GM12878 (cell line): ENCODE measurements at regions not wholly inside any gene's neighbourhood (a gene's known extent, or its start where the extent isn't known, plus 50 kb on each side); places are given as distances from the start of the nearest gene placed in this dataset.

Experiments
- ATAC-seq: fragments of 200-7000 bp; cut with Tn5 transposase; 3 replicates; pipeline ENCODE4 v1.9.1; 2020; ENCODE audit warnings: mild to moderate bottlenecking, moderate library complexity
- BruUV-seq: library from RNA; stranded (reverse); fragments of 400-500 nt; replicated peaks from 2 replicates; lab custom pipeline; 2021; lab: Mats Ljungman, UMichigan
- CTCF ChIA-PET: fragments of 300-600 bp; sonication (Branson Sonifier 250); formaldehyde crosslinking; extraction: SDS; loops from one replicate; lab custom pipeline; 2021; ENCODE audit warnings: inconsistent platforms; lab: Yijun Ruan, JAX
- POLR2A ChIA-PET: fragments of 350-600 bp; formaldehyde crosslinking; extraction: SDS; loops from one replicate; lab custom pipeline; 2021; ENCODE audit warnings: inconsistent platforms; lab: Charles Lee
- RAD21 ChIA-PET: fragments of 300-600 bp; sonication (Branson Sonifier 250); formaldehyde crosslinking; loops from one replicate; lab custom pipeline; 2023; ENCODE audit warnings: antibody characterized with exemption; ENCODE audit not compliant: unreplicated experiment; lab: Charles Lee
- SMC1A ChIA-PET: fragments of 300-600 bp; sonication (Branson Sonifier 250); formaldehyde crosslinking; loops from one replicate; lab custom pipeline; 2023; ENCODE audit not compliant: unreplicated experiment, uncharacterized antibody; lab: Charles Lee
- DNase-seq: peaks from one replicate; pipeline ENCODE4 v3.0.0-alpha.2; 2011; ENCODE audit warnings: low read depth, low spot score
- FAIRE-seq: peaks from 3 replicates; lab custom pipeline; 2011; peaks lifted over from hg19 to GRCh38; lab: Jason Lieb, UNC
- H2AFZ ChIP-seq: 2 replicates; pipeline ENCODE4 v1.6.0; 2011; ENCODE audit warnings: low read depth, low read length, control low read depth; ENCODE audit not compliant: control insufficient read depth
- H3K27ac ChIP-seq: 2 replicates; pipeline ENCODE4 v1.5.1; 2011; ENCODE audit warnings: control low read depth; ENCODE audit not compliant: control insufficient read depth, insufficient read depth
- H3K27me3 ChIP-seq, 2 experiments: replicated peaks in 1 of 2; 2 replicates each; pipeline versions ENCODE4 v1.6.0 to v1.6.1; 2011; ENCODE audit warnings: low read length in 1 of 2; ENCODE audit not compliant: control insufficient read depth in 2 of 2, insufficient read depth in 2 of 2
- H3K36me3 ChIP-seq, 2 experiments: 2 replicates each; pipeline ENCODE4 v1.5.1; 2011; ENCODE audit warnings: low read length in 1 of 2; ENCODE audit not compliant: control insufficient read depth in 2 of 2, insufficient read depth in 2 of 2
- H3K4me1 ChIP-seq: 2 replicates; pipeline ENCODE4 v1.6.1; 2011; ENCODE audit warnings: mild to moderate bottlenecking, low read length, moderate library complexity, mixed read lengths; ENCODE audit not compliant: control insufficient read depth, insufficient read depth
- H3K4me2 ChIP-seq: 2 replicates; pipeline ENCODE4 v1.6.0; 2011; ENCODE audit warnings: control low read depth; ENCODE audit not compliant: control insufficient read depth, insufficient read depth
- H3K4me3 ChIP-seq: fragments of 200-600 bp; sonication (generic); 2 replicates; pipeline ENCODE4 v1.5.1; 2016
- H3K79me2 ChIP-seq: 2 replicates; pipeline ENCODE4 v1.6.0; 2011; ENCODE audit warnings: low read length; ENCODE audit not compliant: control insufficient read depth, insufficient read depth
- H3K9ac ChIP-seq: 2 replicates; pipeline ENCODE4 v1.8.0; 2011; ENCODE audit warnings: low read length, control low read depth, mixed read lengths; ENCODE audit not compliant: control insufficient read depth, insufficient read depth
- H3K9me3 ChIP-seq: replicated peaks from 3 replicates; pipeline ENCODE4 v1.5.1; 2011; ENCODE audit warnings: mild to moderate bottlenecking, low read length; ENCODE audit not compliant: control insufficient read depth, insufficient read depth
- H4K20me1 ChIP-seq: 2 replicates; pipeline ENCODE4 v1.6.0; 2011; ENCODE audit not compliant: control insufficient read depth, insufficient read depth
- BCL11A ChIP-seq: IDR thresholded peaks from 2 replicates; pipeline ENCODE4 v1.6.1; 2011; ENCODE audit warnings: low read depth, low read length
- CBX3 ChIP-seq: fragments of 200-600 bp; sonication (generic); IDR thresholded peaks from 2 replicates; pipeline ENCODE4 v1.6.1; 2016; ENCODE audit warnings: low read depth, borderline replicate concordance
- CTCF ChIP-seq, 3 experiments: IDR thresholded peaks in 2 of 3; conservative IDR thresholded peaks in 1 of 3; 2 replicates each; pipeline ENCODE4 v1.5.1; 2011; ENCODE audit warnings: low read depth in 3 of 3, low read length in 3 of 3, mild to moderate bottlenecking in 3 of 3, control low read depth in 2 of 3, moderate library complexity in 2 of 3, inconsistent platforms in 1 of 3, mixed read lengths in 1 of 3; ENCODE audit not compliant: control insufficient read depth in 2 of 3, insufficient read depth in 1 of 3; ENCODE audit errors: extremely low read depth in 1 of 3
- EP300 ChIP-seq, 2 experiments: fragments of 150-350 bp in 1 of 2; IDR thresholded peaks; 2 replicates each; pipeline ENCODE4 v1.6.1; 2011 to 2012; ENCODE audit warnings: low read depth in 2 of 2, low read length in 2 of 2, borderline replicate concordance in 1 of 2, improper control_type of control experiment in 1 of 2, inconsistent platforms in 1 of 2; ENCODE audit not compliant: control insufficient read depth in 1 of 2
- NRF1 ChIP-seq: conservative IDR thresholded peaks from 2 replicates; pipeline ENCODE4 v1.6.1; 2011; ENCODE audit warnings: mild to moderate bottlenecking, low read depth, low read length, improper control_type of control experiment
- STAT3 ChIP-seq: IDR thresholded peaks from 2 replicates; pipeline ENCODE4 v1.6.1; 2011; ENCODE audit warnings: low read depth, low read length, improper control_type of control experiment
- TARDBP ChIP-seq: IDR thresholded peaks from 2 replicates; pipeline ENCODE4 v1.6.1; 2016; ENCODE audit warnings: borderline replicate concordance
- WGBS: methylation state at CpG from one replicate; pipeline ENCODE4 v1.1.6; 2016; ENCODE audit warnings: low lambda C conversion rate; ENCODE audit not compliant: insufficient replicate concordance, insufficient coverage; ENCODE audit errors: missing lambda C conversion rate; 5-methylcytosine and 5-hydroxymethylcytosine counted together
- in situ Hi-C: fragments of 300-500 bp; cut with MboI; formaldehyde crosslinking; loops from 9 replicates; pipeline ENCODE4 v1.14.3; 2018; ENCODE audit warnings: mixed read lengths
- intact Hi-C: fragments of 100-400 bp; cut with micrococcal nuclease; formaldehyde crosslinking; loops from one replicate; pipeline ENCODE4 v1.14.2; 2022; ENCODE audit not compliant: unreplicated experiment

- in situ Hi-C loops (no loop called here), intact Hi-C loops (no loop called here)
- FAIRE-seq (no peak), DNase-seq (no peak), ATAC-seq (no peak)
- no TSS peak for BruUV-seq
- ChIA-PET CTCF (no interaction called here), SMC1A (interaction anchor here (1.1 kb wide), 1 partner anchor 11 kb away, joined by 3 read pairs; no protein-coding TSS in a partner anchor), RAD21 (no interaction called here), POLR2A (no interaction called here)
- Histone ChIP-seq H4K20me1 (no peaks in the 10 kb centered on the region), H3K27ac (no peak overlapping the region), H3K4me2 (no peak overlapping the region), H2AFZ (no peak overlapping the region), H3K4me1 (no peaks in the 10 kb centered on the region), H3K9me3 (no peaks in the 10 kb centered on the region), H3K79me2 (no peaks in the 10 kb centered on the region), H3K9ac (no peak overlapping the region), H3K27me3 (peaks cover 0 to 1% of the 10 kb centered on the region in 2 experiments; a peak in 2 of 4 replicates), H3K4me3 (no peak overlapping the region), H3K36me3 (no peaks in the 10 kb centered on the region)
- TF ChIP-seq CBX3 (no peak), CTCF (IDR thresholded peaks at IDR 0.05 in 2 of 3, conservative IDR thresholded peaks at IDR 0.05 in 1 of 3; ENCODE audit: control insufficient read depth in 2 of 3, extremely low read depth in 1 of 3, insufficient read depth in 1 of 3, low read depth in 3 of 3, low read length in 3 of 3) (0 out of 6 replicates have a peak, but pooled peaks of 1 of the 3 experiments have one; percentile 15)
- 53% methylated on average over 1 of the region's 1 CpG for WGBS
Measured at GRCh38 chr3:10688126-10688525, 127.9 kb upstream of the SLC6A11 start.

DNA sequence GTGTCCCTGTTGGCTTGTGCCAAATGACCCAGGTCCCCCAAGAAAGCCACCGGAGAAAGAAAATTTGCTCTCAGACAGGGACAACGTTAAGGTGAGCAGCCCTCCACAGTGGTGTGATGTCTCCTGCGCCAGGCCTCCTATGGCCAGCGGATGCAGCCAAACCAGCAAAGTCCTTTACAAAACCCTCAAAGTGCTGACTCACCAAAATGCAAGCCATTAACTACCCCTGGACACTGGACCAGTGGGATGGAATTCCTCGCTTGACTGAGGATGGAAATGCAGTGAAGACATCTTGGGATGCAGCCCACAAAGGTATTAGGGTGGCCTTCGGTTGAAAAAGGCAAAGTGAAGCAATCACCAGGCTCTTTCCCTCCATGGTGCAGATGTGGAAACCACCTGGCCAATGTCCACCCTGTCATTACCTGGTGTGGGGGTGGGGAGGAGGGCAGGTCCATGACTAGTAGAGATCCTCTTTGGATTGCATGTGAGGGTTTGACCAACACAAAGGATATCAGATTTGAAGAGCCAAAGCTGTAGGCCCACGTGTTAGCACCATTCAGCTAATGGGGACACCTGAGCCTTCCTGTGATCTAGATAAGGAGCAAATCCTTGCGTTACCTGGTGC lies 127.4 kb upstream of the SLC6A11 start:
- intact Hi-C loops (no loop called here), in situ Hi-C loops (no loop called here)
- Histone ChIP-seq H3K79me2 (no peaks in the 10 kb centered on the region), H3K27me3 (peaks cover 0 to 1% of the 10 kb centered on the region in 2 experiments; a peak in 2 of 4 replicates), H3K4me3 (no peak overlapping the region), H2AFZ (no peak overlapping the region), H4K20me1 (no peaks in the 10 kb centered on the region), H3K4me1 (no peaks in the 10 kb centered on the region), H3K4me2 (no peak overlapping the region), H3K27ac (no peak overlapping the region), H3K9me3 (no peaks in the 10 kb centered on the region), H3K9ac (no peak overlapping the region), H3K36me3 (no peaks in the 10 kb centered on the region)
- no peak for ATAC-seq
- ChIA-PET SMC1A (no interaction called here), POLR2A (no interaction called here), CTCF (no interaction called here), RAD21 (no interaction called here)
- WGBS = 43% methylated on average over 8 of the region's 8 CpGs
- no peak for FAIRE-seq
- BruUV-seq = no TSS peak
- DNase-seq = no peak
- no peak for TF ChIP-seq BCL11A
- TF ChIP-seq TARDBP = no peak
- TF ChIP-seq NRF1 = no peak
- no peak for TF ChIP-seq STAT3
- TF ChIP-seq EP300 (IDR thresholded peaks at IDR 0.05; ENCODE audit: borderline replicate concordance in 1 of 2, control insufficient read depth in 1 of 2, low read depth in 2 of 2, low read length in 2 of 2) = no peak
- TF ChIP-seq CTCF (IDR thresholded peaks at IDR 0.05 in 2 of 3, conservative IDR thresholded peaks at IDR 0.05 in 1 of 3; ENCODE audit: control insufficient read depth in 2 of 3, extremely low read depth in 1 of 3, insufficient read depth in 1 of 3, low read depth in 3 of 3, low read length in 3 of 3) = no peak
